Left ventricle myocardium inferior (tissue), 1 donor: ENCODE measurements at regions not wholly inside any gene's neighbourhood (a gene's known extent, or its start where the extent isn't known, plus 50 kb on each side); places are given as distances from the start of the nearest gene placed in this dataset.

Experiments used
- DNase-seq: peaks from one replicate; pipeline ENCODE4 v3.0.0-alpha.2; 2020
- H3K27ac ChIP-seq: fragments of 200-600 bp; replicated peaks from 2 replicates; pipeline ENCODE4 v1.8.0; 2021
- H3K27me3 ChIP-seq: fragments of 200-600 bp; 2 replicates; pipeline ENCODE4 v1.8.0; 2021; ENCODE audit warnings: low read depth
- H3K36me3 ChIP-seq: fragments of 200-600 bp; 2 replicates; pipeline ENCODE4 v1.8.0; 2021
- H3K4me1 ChIP-seq: fragments of 200-600 bp; 2 replicates; pipeline ENCODE4 v1.8.0; 2021
- H3K4me3 ChIP-seq: fragments of 200-600 bp; 2 replicates; pipeline ENCODE4 v1.8.0; 2021; ENCODE audit warnings: mild to moderate bottlenecking, moderate library complexity
- H3K9me3 ChIP-seq: fragments of 200-600 bp; replicated peaks from 2 replicates; pipeline ENCODE4 v1.8.0; 2021
- CTCF ChIP-seq: fragments of 200-600 bp; IDR thresholded peaks from 2 replicates; pipeline ENCODE4 v1.8.0; 2021; ENCODE audit warnings: antibody characterized with exemption, mild to moderate bottlenecking, borderline replicate concordance
- intact Hi-C: fragments of 100-400 bp; cut with micrococcal nuclease; formaldehyde crosslinking; loops from one replicate; pipeline ENCODE4 v1.11.0; 2022
- donor health status: DM: no; HTN: yes; CAD: no; lungs with severe emphysema.

GRCh38 chr18:51751901-51752300, 554.4 kb upstream of the MEX3C start:
- Histone ChIP-seq H3K9me3 (peaks cover 3% of the 10 kb centered on the region), H3K4me3 (no peak overlapping the region), H3K36me3 (no peaks in the 10 kb centered on the region), H3K27me3 (no peaks in the 10 kb centered on the region), H3K27ac (no peak overlapping the region), H3K4me1 (no peaks in the 10 kb centered on the region)
- TF ChIP-seq CTCF = no peak
- intact Hi-C loops = no loop called here
- DNase-seq = no peak

GRCh38 chr18:51753365-51754057, 556.0 kb upstream of the MEX3C start:
- Histone ChIP-seq H3K4me3 (no peak overlapping the region), H3K4me1 (no peaks in the 10 kb centered on the region), H3K27me3 (no peaks in the 10 kb centered on the region), H3K36me3 (no peaks in the 10 kb centered on the region), H3K27ac (no peak overlapping the region), H3K9me3 (no peaks in the 10 kb centered on the region)
- TF ChIP-seq CTCF = no peak
- intact Hi-C loops = no loop called here
- no peak for DNase-seq

GRCh38 chr18:51754566-51754965, 557.1 kb upstream of the MEX3C start:
- TF ChIP-seq CTCF = no peak
- no peaks in the 10 kb centered on the region for H3K27me3 ChIP-seq
- no peak overlapping the region for H3K4me3 ChIP-seq
- no peak for DNase-seq
- H3K36me3 ChIP-seq = no peaks in the 10 kb centered on the region
- intact Hi-C loops = no loop called here
- H3K9me3 ChIP-seq = no peaks in the 10 kb centered on the region
- no peak overlapping the region for H3K27ac ChIP-seq
- H3K4me1 ChIP-seq = no peaks in the 10 kb centered on the region

- Histone ChIP-seq H3K36me3 (no peaks in the 10 kb centered on the region), H3K9me3 (no peaks in the 10 kb centered on the region), H3K4me1 (no peaks in the 10 kb centered on the region), H3K27ac (no peak overlapping the region), H3K27me3 (no peaks in the 10 kb centered on the region), H3K4me3 (no peak overlapping the region)
- no peak for TF ChIP-seq CTCF
- DNase-seq = no peak
- intact Hi-C loops = no loop called here
Measured at GRCh38 chr18:51757255-51757924, 559.9 kb upstream of the MEX3C start.

- DNase-seq = no peak
- Histone ChIP-seq H3K27ac (no peak overlapping the region), H3K9me3 (no peaks in the 10 kb centered on the region), H3K36me3 (no peaks in the 10 kb centered on the region), H3K4me3 (no peak overlapping the region), H3K27me3 (no peaks in the 10 kb centered on the region), H3K4me1 (no peaks in the 10 kb centered on the region)
- intact Hi-C loops = no loop called here
- no peak for TF ChIP-seq CTCF
Measured at GRCh38 chr18:51762373-51762772, 564.9 kb upstream of the MEX3C start.
